ENCODE measurements at regions not wholly inside any gene's neighbourhood (a gene's known extent, or its start where the extent isn't known, plus 50 kb on each side); places are given as distances from the start of the nearest gene placed in this dataset.

DNA sequence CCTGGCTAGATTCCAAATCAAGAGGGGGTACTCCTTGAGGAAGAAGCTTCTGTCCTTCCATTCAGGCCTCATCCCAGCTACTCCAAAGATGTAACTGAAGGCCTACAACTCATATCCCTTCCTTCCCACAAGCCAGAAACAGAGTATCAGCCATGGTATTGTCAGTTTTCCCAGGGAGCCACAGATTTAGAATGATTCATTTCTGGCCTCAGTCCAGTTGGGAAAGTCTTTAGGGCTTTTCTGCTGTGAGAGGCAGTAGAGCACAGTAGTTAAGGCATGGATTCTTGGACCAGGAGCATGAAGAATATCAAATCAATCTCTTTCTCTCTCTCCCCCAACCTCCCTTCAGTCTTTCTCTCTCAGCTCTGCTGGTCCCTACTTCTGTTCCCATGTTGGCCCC is 505.0 kb downstream of the BCOR start:
- no peak for DNase-seq (ENCODE audit: low spot score)
- no peaks in the 10 kb centered on the region for H3K4me1 ChIP-seq
- no peak for TF ChIP-seq CTCF (IDR thresholded peaks at IDR 0.05)

GRCh38 chrX:39595977-39596376 is 501.8 kb downstream of the BCOR start:
- no peaks in the 10 kb centered on the region for H3K27me3 ChIP-seq
- DNase-seq (ENCODE audit: low spot score), result no peak
- TF ChIP-seq CTCF (IDR thresholded peaks at IDR 0.05), result no peak
- H3K36me3 ChIP-seq, result no peaks in the 10 kb centered on the region
- H3K27ac ChIP-seq, result no peak overlapping the region
- no peaks in the 10 kb centered on the region for H3K4me1 ChIP-seq
- no peak overlapping the region for H3K4me3 ChIP-seq
- no peaks in the 10 kb centered on the region for H3K9me3 ChIP-seq

More for the DNA sequence above, 505.0 kb downstream of the BCOR start:
- Histone ChIP-seq H3K36me3 (no peaks in the 10 kb centered on the region), H3K27ac (no peak overlapping the region), H3K27me3 (peaks cover 0 to 3% of the 10 kb centered on the region in 2 donors), H3K4me3 (no peak overlapping the region), H3K9me3 (no peaks in the 10 kb centered on the region)

DNA sequence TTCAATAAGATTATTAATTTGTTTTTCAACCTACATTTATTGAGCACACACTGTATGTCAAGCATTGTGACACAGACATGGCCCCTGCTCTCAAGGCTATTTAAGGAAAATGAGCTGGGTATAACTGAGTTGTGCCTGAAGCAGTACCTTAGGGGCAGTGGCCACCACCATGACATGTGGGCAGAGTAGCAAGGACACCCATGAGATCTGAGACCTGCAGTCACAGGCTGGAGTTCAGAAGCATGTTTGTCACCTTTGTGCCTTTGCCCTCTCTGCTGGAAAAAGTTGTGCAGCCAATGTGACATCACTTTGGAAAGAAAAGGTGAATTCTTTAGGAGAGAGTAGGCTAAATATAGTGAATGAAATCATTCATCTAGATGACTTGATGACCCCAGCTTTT is 501.3 kb downstream of the BCOR start:
- no peaks in the 10 kb centered on the region for H3K9me3 ChIP-seq
- H3K4me3 ChIP-seq, result no peak overlapping the region
- no peaks in the 10 kb centered on the region for H3K36me3 ChIP-seq
- H3K27ac ChIP-seq, result no peak overlapping the region
- no peak for DNase-seq (ENCODE audit: low spot score)
- H3K4me1 ChIP-seq, result no peaks in the 10 kb centered on the region
- H3K27me3 ChIP-seq, result no peaks in the 10 kb centered on the region
- no peak for TF ChIP-seq CTCF (IDR thresholded peaks at IDR 0.05)

DNA sequence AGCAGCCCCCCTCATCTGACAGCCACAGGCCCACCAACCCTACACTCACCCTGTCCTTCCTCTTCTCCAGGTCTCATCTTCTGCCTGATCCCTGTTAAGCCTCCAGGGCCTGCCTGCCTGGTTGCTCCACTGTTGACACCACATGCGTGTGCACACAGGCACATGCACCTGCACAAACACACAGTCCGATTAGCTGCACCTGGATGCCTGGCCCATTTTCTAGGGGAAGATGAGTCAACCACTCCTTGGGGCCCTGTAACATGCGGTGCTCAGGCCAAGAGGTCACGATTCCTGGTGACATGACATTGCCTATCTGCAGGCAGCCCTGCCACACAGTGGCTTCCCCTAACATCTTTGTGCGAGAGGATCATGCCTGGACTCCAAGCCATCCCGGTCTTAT is 498.4 kb downstream of the BCOR start:
- Histone ChIP-seq H3K36me3 (no peaks in the 10 kb centered on the region), H3K27ac (no peak overlapping the region), H3K4me3 (no peak overlapping the region), H3K9me3 (no peaks in the 10 kb centered on the region), H3K4me1 (no peaks in the 10 kb centered on the region), H3K27me3 (no peaks in the 10 kb centered on the region)
- no peak for TF ChIP-seq CTCF (IDR thresholded peaks at IDR 0.05)
- DNase-seq (ENCODE audit: low spot score), result no peak

- Histone ChIP-seq H3K4me1 (no peaks in the 10 kb centered on the region), H3K36me3 (no peaks in the 10 kb centered on the region), H3K9me3 (no peaks in the 10 kb centered on the region), H3K4me3 (no peak overlapping the region), H3K27ac (no peak overlapping the region), H3K27me3 (no peaks in the 10 kb centered on the region)
- no peak for DNase-seq (ENCODE audit: low spot score)
- TF ChIP-seq CTCF (IDR thresholded peaks at IDR 0.05), result no peak
Measured at GRCh38 chrX:39600222-39600621, 497.5 kb downstream of the BCOR start.

Measured in right atrium auricular region (tissue), 2 donors.